GM20000 (cell line): ENCODE measurements at regions not wholly inside any gene's neighbourhood (a gene's known extent, or its start where the extent isn't known, plus 50 kb on each side); places are given as distances from the start of the nearest gene placed in this dataset.
A peak's percentile ranks its signal among the peaks of the same experiment; 100 is the strongest.

Experiments used
- DNase-seq: peaks from one replicate; pipeline ENCODE4 v3.0.0; 2012; ENCODE audit warnings: low spot score
- TF ChIP-seq, protein P1 (sequence below): IDR thresholded peaks from 2 replicates; pipeline ENCODE4 v1.5.1; 2012; ENCODE audit warnings: mild to moderate bottlenecking, control low read depth; ENCODE audit errors: extremely low read depth, missing control alignments

DNA sequence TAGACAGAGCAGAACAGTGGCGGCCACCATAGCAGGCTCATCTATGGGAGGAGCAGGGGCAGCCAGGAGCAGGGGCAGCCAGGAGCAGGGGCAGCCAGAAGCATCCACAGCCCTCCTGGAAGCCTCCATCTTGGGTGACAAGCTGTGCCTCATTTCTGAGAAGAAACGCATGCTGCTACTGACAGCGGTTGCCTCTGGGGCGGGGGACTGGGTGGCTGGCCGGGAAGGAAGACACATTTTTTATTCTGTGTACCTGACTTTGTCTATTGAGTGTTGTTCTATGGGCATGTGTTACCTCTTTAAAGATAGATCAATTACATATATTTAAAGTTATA is 71.5 kb upstream of the KLF13 start:
- TF ChIP-seq, protein P1, sequence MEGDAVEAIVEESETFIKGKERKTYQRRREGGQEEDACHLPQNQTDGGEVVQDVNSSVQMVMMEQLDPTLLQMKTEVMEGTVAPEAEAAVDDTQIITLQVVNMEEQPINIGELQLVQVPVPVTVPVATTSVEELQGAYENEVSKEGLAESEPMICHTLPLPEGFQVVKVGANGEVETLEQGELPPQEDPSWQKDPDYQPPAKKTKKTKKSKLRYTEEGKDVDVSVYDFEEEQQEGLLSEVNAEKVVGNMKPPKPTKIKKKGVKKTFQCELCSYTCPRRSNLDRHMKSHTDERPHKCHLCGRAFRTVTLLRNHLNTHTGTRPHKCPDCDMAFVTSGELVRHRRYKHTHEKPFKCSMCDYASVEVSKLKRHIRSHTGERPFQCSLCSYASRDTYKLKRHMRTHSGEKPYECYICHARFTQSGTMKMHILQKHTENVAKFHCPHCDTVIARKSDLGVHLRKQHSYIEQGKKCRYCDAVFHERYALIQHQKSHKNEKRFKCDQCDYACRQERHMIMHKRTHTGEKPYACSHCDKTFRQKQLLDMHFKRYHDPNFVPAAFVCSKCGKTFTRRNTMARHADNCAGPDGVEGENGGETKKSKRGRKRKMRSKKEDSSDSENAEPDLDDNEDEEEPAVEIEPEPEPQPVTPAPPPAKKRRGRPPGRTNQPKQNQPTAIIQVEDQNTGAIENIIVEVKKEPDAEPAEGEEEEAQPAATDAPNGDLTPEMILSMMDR = no peak
- DNase-seq = no peak

- TF ChIP-seq, protein P1 = no peak
- peak; percentile 62 for DNase-seq
These were observed 70.8 kb upstream of the KLF13 start for GRCh38 chr15:31255732-31256377.

GRCh38 chr15:31256378-31257265 is 70.0 kb upstream of the KLF13 start:
- no peak for DNase-seq
- TF ChIP-seq, protein P1 = no peak

- TF ChIP-seq, protein P1 = no peak
- DNase-seq = no peak
These were observed 69.3 kb upstream of the KLF13 start for GRCh38 chr15:31257286-31257685.

- DNase-seq = no peak
- TF ChIP-seq, protein P1 = no peak
These were observed 68.4 kb upstream of the KLF13 start for GRCh38 chr15:31258260-31258659.

- no peak for DNase-seq
- TF ChIP-seq, protein P1 = no peak
These were observed 66.9 kb upstream of the KLF13 start for GRCh38 chr15:31259562-31260252.
